ENCODE measurements at regions not wholly inside any gene's neighbourhood (a gene's known extent, or its start where the extent isn't known, plus 50 kb on each side); places are given as distances from the start of the nearest gene placed in this dataset.

DNA sequence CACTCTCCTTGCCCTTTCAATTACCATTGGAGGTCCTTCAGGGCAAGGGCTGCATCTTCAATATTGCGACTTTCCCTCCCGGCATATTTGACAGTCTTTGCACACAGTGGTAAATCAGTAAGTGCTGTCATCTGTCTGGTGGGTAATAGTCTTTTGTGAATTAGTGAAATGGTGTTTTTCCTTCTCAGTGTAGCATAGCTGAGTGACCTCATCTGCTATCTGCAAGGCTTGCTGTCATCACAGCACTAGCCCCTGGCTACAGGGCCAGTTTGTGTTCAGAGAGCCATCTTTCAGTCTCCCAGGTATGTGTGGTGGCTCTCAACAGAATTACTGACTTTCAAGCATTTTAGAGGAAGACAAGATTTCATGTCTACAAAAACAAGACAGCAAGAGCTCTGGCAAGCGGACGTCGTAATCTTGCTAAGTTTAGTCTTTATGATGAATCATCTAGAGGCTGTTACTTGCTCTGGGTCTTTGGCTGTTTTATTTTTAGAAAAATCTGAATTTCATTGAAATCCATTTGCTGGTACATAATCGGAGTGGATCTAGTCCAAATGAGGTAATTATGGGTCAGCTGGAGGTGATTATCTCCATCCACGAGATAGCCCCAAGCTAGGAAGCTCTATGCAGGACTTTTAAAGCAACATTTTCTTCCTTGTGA lies 528.9 kb downstream of the EPM2A start:
- Histone ChIP-seq H3K27me3 (no peaks in the 10 kb centered on the region), H3K4me1 (no peaks in the 10 kb centered on the region), H3K27ac (no peak overlapping the region), H3K4me3 (no peak overlapping the region), H3K9me3 (no peaks in the 10 kb centered on the region), H3K36me3 (no peaks in the 10 kb centered on the region), H3K9ac (ENCODE audit: low read depth in 2 of 2, low read length in 2 of 2) (no peak overlapping the region)
- TF ChIP-seq, protein P1, sequence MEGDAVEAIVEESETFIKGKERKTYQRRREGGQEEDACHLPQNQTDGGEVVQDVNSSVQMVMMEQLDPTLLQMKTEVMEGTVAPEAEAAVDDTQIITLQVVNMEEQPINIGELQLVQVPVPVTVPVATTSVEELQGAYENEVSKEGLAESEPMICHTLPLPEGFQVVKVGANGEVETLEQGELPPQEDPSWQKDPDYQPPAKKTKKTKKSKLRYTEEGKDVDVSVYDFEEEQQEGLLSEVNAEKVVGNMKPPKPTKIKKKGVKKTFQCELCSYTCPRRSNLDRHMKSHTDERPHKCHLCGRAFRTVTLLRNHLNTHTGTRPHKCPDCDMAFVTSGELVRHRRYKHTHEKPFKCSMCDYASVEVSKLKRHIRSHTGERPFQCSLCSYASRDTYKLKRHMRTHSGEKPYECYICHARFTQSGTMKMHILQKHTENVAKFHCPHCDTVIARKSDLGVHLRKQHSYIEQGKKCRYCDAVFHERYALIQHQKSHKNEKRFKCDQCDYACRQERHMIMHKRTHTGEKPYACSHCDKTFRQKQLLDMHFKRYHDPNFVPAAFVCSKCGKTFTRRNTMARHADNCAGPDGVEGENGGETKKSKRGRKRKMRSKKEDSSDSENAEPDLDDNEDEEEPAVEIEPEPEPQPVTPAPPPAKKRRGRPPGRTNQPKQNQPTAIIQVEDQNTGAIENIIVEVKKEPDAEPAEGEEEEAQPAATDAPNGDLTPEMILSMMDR (IDR thresholded peaks at IDR 0.05), result no peak
- intact Hi-C loops (cut with DNase I), result no loop called here
- DNase-seq, result no peak

DNA sequence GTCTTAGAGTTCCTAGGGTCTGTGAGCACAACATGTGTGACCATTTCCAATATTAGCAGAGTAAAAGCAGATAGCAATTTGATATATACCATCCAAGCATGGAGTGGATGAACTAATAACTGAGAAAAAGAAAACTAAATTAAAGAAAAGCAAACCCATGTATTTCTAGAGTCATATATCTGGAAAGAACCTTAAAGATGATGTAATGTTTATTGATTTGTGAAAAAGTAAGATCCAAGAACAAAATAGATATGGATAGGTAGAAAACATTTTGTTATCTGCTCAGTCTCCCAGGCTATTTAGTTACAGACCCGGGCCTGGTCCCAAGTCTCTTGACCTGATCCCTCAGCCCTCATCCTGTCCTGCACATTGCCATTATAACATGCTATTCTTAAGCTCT lies 526.8 kb downstream of the EPM2A start:
- Histone ChIP-seq H3K9me3 (no peaks in the 10 kb centered on the region), H3K36me3 (no peaks in the 10 kb centered on the region), H3K27ac (no peak overlapping the region), H3K4me1 (no peaks in the 10 kb centered on the region), H3K27me3 (no peaks in the 10 kb centered on the region), H3K9ac (ENCODE audit: low read depth in 2 of 2, low read length in 2 of 2) (no peak overlapping the region), H3K4me3 (no peak overlapping the region)
- intact Hi-C loops (cut with DNase I), result no loop called here
- TF ChIP-seq, protein P1 (IDR thresholded peaks at IDR 0.05), result no peak
- no peak for DNase-seq

DNA sequence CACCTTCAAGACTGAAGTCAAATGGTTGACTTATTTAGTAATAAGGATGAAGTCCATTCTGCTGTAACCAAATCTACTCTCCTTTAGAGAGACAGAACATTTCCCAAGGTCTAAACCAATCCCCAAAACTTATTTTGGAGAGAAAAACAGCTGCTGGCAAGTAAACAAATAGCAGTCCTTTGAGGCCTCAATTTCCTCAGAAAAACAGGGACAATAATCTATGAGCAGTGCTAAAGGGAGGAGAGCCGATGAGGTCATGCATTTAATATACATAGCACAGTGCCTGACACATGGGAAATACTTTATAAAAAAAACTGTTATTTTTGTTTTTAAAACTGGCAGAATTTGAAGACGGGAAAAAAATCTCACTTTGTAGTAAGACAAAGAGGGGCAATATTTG lies 526.0 kb downstream of the EPM2A start:
- Histone ChIP-seq H3K36me3 (no peaks in the 10 kb centered on the region), H3K27ac (no peak overlapping the region), H3K4me1 (no peaks in the 10 kb centered on the region), H3K27me3 (no peaks in the 10 kb centered on the region), H3K9ac (ENCODE audit: low read depth in 2 of 2, low read length in 2 of 2) (no peak overlapping the region), H3K4me3 (no peak overlapping the region), H3K9me3 (no peaks in the 10 kb centered on the region)
- DNase-seq, result no peak
- TF ChIP-seq, protein P1 (IDR thresholded peaks at IDR 0.05), result no peak
- intact Hi-C loops (cut with DNase I), result no loop called here

DNA sequence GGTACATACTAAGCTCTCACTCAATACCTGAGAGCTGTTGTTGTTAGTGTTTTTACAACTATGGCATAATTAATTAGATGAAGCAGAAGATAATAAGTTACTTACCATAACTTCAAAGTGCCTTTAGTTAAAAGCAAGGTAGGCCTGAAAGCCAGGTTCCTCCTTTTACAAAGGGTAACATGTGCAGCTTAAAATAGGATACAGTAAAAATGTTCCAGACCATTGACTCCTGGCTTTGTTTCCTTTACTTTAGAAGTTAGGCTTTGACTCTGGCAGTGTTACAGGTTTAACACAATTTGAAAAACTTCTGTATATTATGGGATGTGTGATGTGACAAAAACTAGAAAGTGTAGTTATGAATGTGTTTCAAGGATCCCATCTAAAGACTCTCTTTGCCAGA lies 522.5 kb downstream of the EPM2A start:
- intact Hi-C loops (cut with DNase I), result loop anchor here (10.0 kb wide), 1 partner anchor 628 kb away; no protein-coding TSS in a partner anchor
- Histone ChIP-seq H3K27me3 (no peaks in the 10 kb centered on the region), H3K9me3 (no peaks in the 10 kb centered on the region), H3K9ac (ENCODE audit: low read depth in 2 of 2, low read length in 2 of 2) (no peak overlapping the region), H3K27ac (no peak overlapping the region), H3K36me3 (no peaks in the 10 kb centered on the region), H3K4me1 (no peaks in the 10 kb centered on the region), H3K4me3 (no peak overlapping the region)
- TF ChIP-seq, protein P1 (IDR thresholded peaks at IDR 0.05), result no peak
- no peak for DNase-seq

DNA sequence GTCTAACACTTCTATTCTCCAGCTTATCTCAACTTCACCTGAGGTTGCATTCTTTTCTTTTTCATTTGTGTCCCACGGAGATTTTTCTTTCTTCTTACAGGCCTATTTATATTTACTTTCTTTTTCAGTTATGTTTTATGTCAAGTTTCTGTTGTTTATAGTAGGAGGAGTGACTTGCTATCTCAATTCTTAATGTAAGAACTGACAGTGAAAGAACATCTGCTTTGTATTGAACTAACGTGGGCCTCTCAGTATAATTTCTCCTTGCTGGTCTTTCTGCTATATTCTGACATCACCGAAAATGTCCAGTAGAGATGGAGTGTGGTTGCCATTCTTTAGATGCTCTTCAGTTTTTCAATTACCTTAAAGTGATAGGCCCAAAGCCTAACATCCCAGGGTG lies 521.7 kb downstream of the EPM2A start:
- Histone ChIP-seq H3K27ac (no peak overlapping the region), H3K4me3 (no peak overlapping the region), H3K9me3 (no peaks in the 10 kb centered on the region), H3K36me3 (no peaks in the 10 kb centered on the region), H3K27me3 (no peaks in the 10 kb centered on the region), H3K4me1 (no peaks in the 10 kb centered on the region), H3K9ac (ENCODE audit: low read depth in 2 of 2, low read length in 2 of 2) (no peak overlapping the region)
- TF ChIP-seq, protein P1 (IDR thresholded peaks at IDR 0.05), result no peak
- intact Hi-C loops (cut with DNase I), result loop anchor here (10.0 kb wide), 1 partner anchor 629 kb away; no protein-coding TSS in a partner anchor
- no peak for DNase-seq
